Endothelial cell of umbilical vein (primary cell): ENCODE measurements at regions not wholly inside any gene's neighbourhood (a gene's known extent, or its start where the extent isn't known, plus 50 kb on each side); places are given as distances from the start of the nearest gene placed in this dataset.

Source experiments
- BruUV-seq: library from RNA; stranded (reverse); fragments of 400-500 nt; replicated peaks from 2 replicates; lab custom pipeline; 2021; lab: Mats Ljungman, UMichigan
- CTCF ChIA-PET: fragments of 300-600, 350-600 bp; sonication (Branson Sonifier 250); formaldehyde crosslinking; loops from one replicate; lab custom pipeline; 2021; ENCODE audit warnings: antibody characterized with exemption, inconsistent platforms; lab: Charles Lee
- POLR2A ChIA-PET: fragments of 300-600, 350-600 bp; sonication (Branson Sonifier 250); formaldehyde crosslinking; loops from one replicate; lab custom pipeline; 2021; ENCODE audit warnings: antibody characterized with exemption, inconsistent platforms; lab: Charles Lee
- DNase-seq: peaks from one replicate; pipeline ENCODE4 v3.0.0-alpha.2; 2011; ENCODE audit warnings: low read depth, low spot score
- FAIRE-seq: peaks from 2 replicates; lab custom pipeline; 2011; peaks lifted over from hg19 to GRCh38; lab: Jason Lieb, UNC
- H2AFZ ChIP-seq: 2 replicates; pipeline ENCODE4 v1.6.0; 2012; ENCODE audit warnings: low read depth, low read length, control low read depth, inconsistent platforms
- H3K27ac ChIP-seq: 2 replicates; pipeline ENCODE4 v1.5.1; 2011; ENCODE audit warnings: low read depth, mild to moderate bottlenecking, control low read depth, low read length, moderate library complexity; ENCODE audit not compliant: insufficient read depth
- H3K27me3 ChIP-seq, 2 experiments: 2 replicates each; pipeline versions ENCODE4 v1.6.0 to v1.6.1; 2011; ENCODE audit warnings: low read length in 2 of 2, mixed read lengths in 1 of 2; ENCODE audit not compliant: control insufficient read depth in 2 of 2, insufficient read depth in 2 of 2
- H3K36me3 ChIP-seq, 2 experiments: 2 replicates in 1 of 2; 3 replicates in 1 of 2; pipeline ENCODE4 v1.5.1; 2011; ENCODE audit warnings: low read length in 2 of 2, mild to moderate bottlenecking in 1 of 2, moderate library complexity in 1 of 2; ENCODE audit not compliant: control insufficient read depth in 2 of 2, insufficient read depth in 2 of 2; ENCODE audit errors: extremely low read depth in 1 of 2
- H3K4me1 ChIP-seq: 3 replicates; pipeline ENCODE4 v1.5.1; 2011; ENCODE audit warnings: mild to moderate bottlenecking, low read length; ENCODE audit not compliant: control insufficient read depth, insufficient read depth; ENCODE audit errors: extremely low read depth
- H3K4me2 ChIP-seq: 2 replicates; pipeline ENCODE4 v1.6.1; 2011; ENCODE audit warnings: low read length, control low read depth, mixed read lengths; ENCODE audit not compliant: insufficient read depth
- H3K4me3 ChIP-seq, 3 experiments: fragments of 200-600 bp in 1 of 3; sonication (generic), shearing (Covaris generic) in 1 of 3; replicated peaks in 1 of 3; 2 replicates each; pipeline ENCODE4 v1.5.1; 2011 to 2016; ENCODE audit warnings: control low read depth in 3 of 3, low read length in 3 of 3, mild to moderate bottlenecking in 2 of 3, inconsistent platforms in 1 of 3, low read depth in 1 of 3, moderate library complexity in 1 of 3; ENCODE audit not compliant: insufficient read depth in 1 of 3
- H3K79me2 ChIP-seq: 2 replicates; pipeline ENCODE4 v1.6.0; 2012; ENCODE audit warnings: low read length, inconsistent platforms; ENCODE audit not compliant: control insufficient read depth, insufficient read depth
- H3K9ac ChIP-seq: replicated peaks from 2 replicates; pipeline ENCODE3; 2011; ENCODE audit warnings: low read length, control low read depth; ENCODE audit not compliant: insufficient read depth; ENCODE audit errors: extremely low read depth
- H3K9me1 ChIP-seq: replicated peaks from 3 replicates; pipeline ENCODE4 v1.6.0; 2011; ENCODE audit warnings: mild to moderate bottlenecking, low read length; ENCODE audit not compliant: control insufficient read depth, insufficient read depth; ENCODE audit errors: extremely low read depth
- H3K9me3 ChIP-seq: replicated peaks from 2 replicates; pipeline ENCODE4 v1.5.1; 2012; ENCODE audit warnings: low read length, inconsistent platforms; ENCODE audit not compliant: control insufficient read depth, insufficient read depth
- H4K20me1 ChIP-seq: replicated peaks from 2 replicates; pipeline ENCODE3; 2011; ENCODE audit warnings: mild to moderate bottlenecking, low read length; ENCODE audit not compliant: control insufficient read depth, insufficient read depth; ENCODE audit errors: extremely low read depth
- EZH2 ChIP-seq: IDR thresholded peaks from 2 replicates; pipeline ENCODE4 v1.6.1; 2012; ENCODE audit warnings: borderline replicate concordance, low read depth, mild to moderate bottlenecking, moderate library complexity, low read length, inconsistent platforms; ENCODE audit not compliant: severe bottlenecking
- FOS ChIP-seq: IDR thresholded peaks from 2 replicates; pipeline ENCODE4 v1.6.1; 2011; ENCODE audit warnings: mild to moderate bottlenecking, low read length, moderate library complexity, borderline replicate concordance; ENCODE audit not compliant: insufficient read depth
- MYC ChIP-seq: IDR thresholded peaks from one replicate; pipeline ENCODE4 v1.6.1; 2011; ENCODE audit warnings: mild to moderate bottlenecking, low read depth, low read length
- POLR2AphosphoS5 ChIP-seq: IDR thresholded peaks from 2 replicates; pipeline ENCODE4 v1.6.1; 2012; ENCODE audit warnings: low read depth, mild to moderate bottlenecking, control low read depth, low read length, moderate library complexity; ENCODE audit not compliant: insufficient read depth
- dilution Hi-C: fragments of 300-500 bp; cut with MboI; formaldehyde crosslinking; loops from one replicate; pipeline ENCODE4 v1.15.0; 2019; ENCODE audit warnings: low sequenced_read_pairs; ENCODE audit not compliant: extremely low pct_ligation_motif_present
- intact Hi-C: fragments of 100-400 bp; cut with micrococcal nuclease; formaldehyde crosslinking; loops from one replicate; pipeline ENCODE4 v1.10.0; 2022
- TF ChIP-seq, protein P1 (sequence below), 2 donors: IDR thresholded peaks; 1 replicate in 1 of 2; 2 replicates in 1 of 2; pipeline ENCODE4 v1.5.1; 2011; ENCODE audit warnings: low read length in 2 of 2, mild to moderate bottlenecking in 2 of 2, moderate library complexity in 2 of 2, control low read depth in 1 of 2, inconsistent platforms in 1 of 2, low read depth in 1 of 2; ENCODE audit not compliant: insufficient read depth in 1 of 2; ENCODE audit errors: extremely low read depth in 1 of 2
- TF ChIP-seq, protein P2 (sequence below): IDR thresholded peaks from 2 replicates; pipeline ENCODE4 v1.6.1; 2011; ENCODE audit not compliant: insufficient read depth, insufficient read length

DNA sequence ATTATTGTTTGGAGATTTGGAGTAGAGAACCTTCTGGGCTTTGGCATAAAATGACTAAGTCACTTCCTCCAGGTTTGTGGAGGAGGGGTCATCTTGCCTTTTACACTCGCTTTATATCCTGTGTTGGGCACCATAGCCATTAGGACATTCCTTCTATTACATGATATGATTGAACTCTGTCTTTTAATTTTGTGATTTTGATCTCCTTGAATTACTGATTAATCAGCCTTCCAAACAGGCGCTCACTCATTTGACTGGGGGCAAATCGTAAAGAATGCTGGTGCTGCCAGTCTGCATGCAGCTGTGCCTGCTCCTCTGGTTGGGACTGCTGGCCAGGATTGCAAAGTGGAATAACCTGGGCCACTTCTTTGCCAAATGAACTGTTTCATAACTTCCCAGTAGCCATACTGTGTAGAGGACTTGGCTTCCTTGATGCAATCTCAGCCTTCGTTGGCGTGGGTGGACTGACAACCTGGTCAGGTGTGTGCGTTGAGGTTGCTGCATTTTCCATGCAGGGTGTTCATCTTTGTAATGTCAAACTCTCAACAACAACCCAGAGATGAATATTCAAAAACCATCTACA lies 65.9 kb upstream of the RAB11FIP2 start:
- CTCF ChIA-PET: no interaction called here
- Histone ChIP-seq H3K9ac (no peak overlapping the region), H3K9me1 (no peaks in the 10 kb centered on the region), H3K9me3 (no peaks in the 10 kb centered on the region), H3K27ac (no peak overlapping the region), H4K20me1 (no peaks in the 10 kb centered on the region), H3K27me3 (no peaks in the 10 kb centered on the region), H3K79me2 (no peaks in the 10 kb centered on the region), H3K4me2 (no peak overlapping the region), H3K36me3 (no peaks in the 10 kb centered on the region), H3K4me1 (no peaks in the 10 kb centered on the region), H3K4me3 (no peak overlapping the region), H2AFZ (no peak overlapping the region)
- dilution Hi-C loops: no loop called here
- FAIRE-seq (no peak), DNase-seq (no peak)
- BruUV-seq: no TSS peak
- POLR2A ChIA-PET: no interaction called here
- no peak for TF ChIP-seq POLR2AphosphoS5
- TF ChIP-seq EZH2: no peak
- TF ChIP-seq FOS: no peak
- TF ChIP-seq MYC: no peak
- TF ChIP-seq, protein P1, sequence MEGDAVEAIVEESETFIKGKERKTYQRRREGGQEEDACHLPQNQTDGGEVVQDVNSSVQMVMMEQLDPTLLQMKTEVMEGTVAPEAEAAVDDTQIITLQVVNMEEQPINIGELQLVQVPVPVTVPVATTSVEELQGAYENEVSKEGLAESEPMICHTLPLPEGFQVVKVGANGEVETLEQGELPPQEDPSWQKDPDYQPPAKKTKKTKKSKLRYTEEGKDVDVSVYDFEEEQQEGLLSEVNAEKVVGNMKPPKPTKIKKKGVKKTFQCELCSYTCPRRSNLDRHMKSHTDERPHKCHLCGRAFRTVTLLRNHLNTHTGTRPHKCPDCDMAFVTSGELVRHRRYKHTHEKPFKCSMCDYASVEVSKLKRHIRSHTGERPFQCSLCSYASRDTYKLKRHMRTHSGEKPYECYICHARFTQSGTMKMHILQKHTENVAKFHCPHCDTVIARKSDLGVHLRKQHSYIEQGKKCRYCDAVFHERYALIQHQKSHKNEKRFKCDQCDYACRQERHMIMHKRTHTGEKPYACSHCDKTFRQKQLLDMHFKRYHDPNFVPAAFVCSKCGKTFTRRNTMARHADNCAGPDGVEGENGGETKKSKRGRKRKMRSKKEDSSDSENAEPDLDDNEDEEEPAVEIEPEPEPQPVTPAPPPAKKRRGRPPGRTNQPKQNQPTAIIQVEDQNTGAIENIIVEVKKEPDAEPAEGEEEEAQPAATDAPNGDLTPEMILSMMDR (IDR thresholded peaks at IDR 0.05; ENCODE audit: extremely low read depth in 1 of 2, insufficient read depth in 1 of 2, low read depth in 1 of 2, low read length in 2 of 2): no peak
- TF ChIP-seq, protein P2, sequence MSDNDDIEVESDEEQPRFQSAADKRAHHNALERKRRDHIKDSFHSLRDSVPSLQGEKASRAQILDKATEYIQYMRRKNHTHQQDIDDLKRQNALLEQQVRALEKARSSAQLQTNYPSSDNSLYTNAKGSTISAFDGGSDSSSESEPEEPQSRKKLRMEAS: no peak
- intact Hi-C loops: no loop called here
